HCT116 (cell line): ENCODE measurements at regions not wholly inside any gene's neighbourhood (a gene's known extent, or its start where the extent isn't known, plus 50 kb on each side); places are given as distances from the start of the nearest gene placed in this dataset.

ENCODE experiments used
- ATAC-seq: fragments of 200-7000 bp; cut with Tn5 transposase; 2 replicates; pipeline ENCODE4 v1.9.1; 2020; ENCODE audit warnings: mild to moderate bottlenecking, moderate library complexity
- BruUV-seq: library from RNA; stranded (reverse); fragments of 400-500 nt; replicated peaks from 2 replicates; lab custom pipeline; 2021; lab: Mats Ljungman, UMichigan
- CTCF ChIA-PET: fragments of 300-600 bp; sonication (Branson Sonifier 250); formaldehyde crosslinking; loops from one replicate; lab custom pipeline; 2021; ENCODE audit warnings: antibody characterized with exemption; lab: Charles Lee
- POLR2A ChIA-PET: fragments of 300-600, 350-600 bp; sonication (Branson Sonifier 250); formaldehyde crosslinking; loops from one replicate; lab custom pipeline; 2021; ENCODE audit warnings: antibody characterized with exemption; lab: Charles Lee
- RAD21 ChIA-PET, 2 experiments: fragments of 300-600 bp; sonication (Branson Sonifier 250); formaldehyde crosslinking; loops; one replicate each; lab custom pipeline; 2023; ENCODE audit warnings: low total read pairs in 2 of 2; ENCODE audit not compliant: uncharacterized antibody in 2 of 2, unreplicated experiment in 2 of 2, low non-redundant PET in 1 of 2; lab: Charles Lee
- DNase-seq: peaks from one replicate; pipeline ENCODE4 v3.0.0-alpha.2; 2010; ENCODE audit warnings: low read depth, low spot score
- H2AFZ ChIP-seq: fragments of 200-600 bp; shearing (Covaris generic), sonication (generic); 2 replicates; pipeline ENCODE4 v1.6.1; 2017; ENCODE audit warnings: low read depth, mixed run types, mixed read lengths, antibody characterized with exemption, low read length; ENCODE audit not compliant: poor library complexity, severe bottlenecking
- H3K27ac ChIP-seq: 2 replicates; pipeline ENCODE4 v1.5.1; 2012; ENCODE audit warnings: low read depth, low read length
- H3K27me3 ChIP-seq: fragments of 200-600 bp; sonication (generic); 2 replicates; pipeline ENCODE4 v1.6.1; 2016; ENCODE audit warnings: mixed run types, low read length, mixed read lengths; ENCODE audit not compliant: insufficient read depth
- H3K36me3 ChIP-seq, 2 experiments: fragments of 200-500 bp in 1 of 2; fragments of 200-600 bp in 1 of 2; sonication (Bioruptor generic) in 1 of 2; sonication (generic) in 1 of 2; 2 replicates each; pipeline versions ENCODE4 v1.5.1 to v1.6.1; 2014 to 2016; ENCODE audit warnings: low read length in 2 of 2, inconsistent platforms in 1 of 2, mixed read lengths in 1 of 2, mixed run types in 1 of 2; ENCODE audit not compliant: insufficient read depth in 2 of 2, control insufficient read depth in 1 of 2
- H3K4me1 ChIP-seq, 2 experiments: fragments of 200-600 bp in 1 of 2; sonication (generic) in 1 of 2; 2 replicates each; pipeline versions ENCODE4 v1.5.1 to v1.6.1; 2012 to 2017; ENCODE audit warnings: low read length in 2 of 2, inconsistent platforms in 1 of 2, mild to moderate bottlenecking in 1 of 2, mixed read lengths in 1 of 2, mixed run types in 1 of 2, moderate library complexity in 1 of 2; ENCODE audit not compliant: insufficient read depth in 2 of 2, control insufficient read depth in 1 of 2
- H3K4me2 ChIP-seq: fragments of 200-600 bp; sonication (generic); 2 replicates; pipeline ENCODE4 v1.6.1; 2017; ENCODE audit warnings: mixed run types, low read length, mixed read lengths
- H3K4me3 ChIP-seq, 2 experiments: fragments of 200-600 bp in 1 of 2; sonication (generic) in 1 of 2; replicated peaks in 1 of 2; 2 replicates each; pipeline ENCODE4 v1.5.1; 2011 to 2016; ENCODE audit warnings: low read length in 2 of 2, control low read depth in 1 of 2, low read depth in 1 of 2, mild to moderate bottlenecking in 1 of 2, mixed read lengths in 1 of 2, mixed run types in 1 of 2
- H3K79me2 ChIP-seq: fragments of 200-600 bp; sonication (generic); 2 replicates; pipeline ENCODE4 v1.6.1; 2017; ENCODE audit warnings: mild to moderate bottlenecking, mixed run types, low read length, moderate library complexity, mixed read lengths; ENCODE audit not compliant: insufficient read depth
- H3K9ac ChIP-seq: fragments of 200-600 bp; sonication (generic); 2 replicates; pipeline ENCODE4 v1.6.1; 2016; ENCODE audit warnings: low read length, mixed read lengths
- H3K9me2 ChIP-seq: fragments of 200-600 bp; sonication (generic), shearing (Covaris generic); 2 replicates; pipeline ENCODE4 v1.6.1; 2017; ENCODE audit warnings: mixed run types, mild to moderate bottlenecking, moderate library complexity; ENCODE audit not compliant: insufficient read depth
- H3K9me3 ChIP-seq, 2 experiments: fragments of 200-500 bp in 1 of 2; fragments of 200-600 bp in 1 of 2; sonication (Bioruptor generic) in 1 of 2; sonication (generic) in 1 of 2; 2 replicates each; pipeline ENCODE4 v1.6.1; 2014 to 2017; ENCODE audit warnings: low read length in 2 of 2, mixed read lengths in 2 of 2, inconsistent platforms in 1 of 2, low read depth in 1 of 2, mild to moderate bottlenecking in 1 of 2, mixed run types in 1 of 2, moderate library complexity in 1 of 2; ENCODE audit not compliant: control insufficient read depth in 1 of 2, insufficient read depth in 1 of 2
- H4K20me1 ChIP-seq: fragments of 200-600 bp; sonication (generic), shearing (Covaris generic); 2 replicates; pipeline ENCODE4 v1.6.1; 2017; ENCODE audit warnings: mixed run types, mild to moderate bottlenecking, moderate library complexity; ENCODE audit not compliant: insufficient read depth
- ATF3 ChIP-seq: IDR thresholded peaks from 2 replicates; pipeline ENCODE4 v1.6.1; 2012
- CBX3 ChIP-seq: IDR thresholded peaks from 2 replicates; pipeline ENCODE4 v1.6.1; 2012; ENCODE audit warnings: low read depth
- CEBPB ChIP-seq: IDR thresholded peaks from 2 replicates; pipeline ENCODE4 v1.6.1; 2012; ENCODE audit warnings: low read depth
- CTCF ChIP-seq, 3 experiments: fragments of 200-600 bp in 1 of 3; sonication (generic) in 1 of 3; IDR thresholded peaks in 2 of 3; conservative IDR thresholded peaks in 1 of 3; 2 replicates each; pipeline ENCODE4 v1.5.1; 2012 to 2017; ENCODE audit warnings: low read depth in 2 of 3, low read length in 2 of 3, antibody characterized with exemption in 1 of 3, borderline replicate concordance in 1 of 3, control low read depth in 1 of 3, mild to moderate bottlenecking in 1 of 3, mixed read lengths in 1 of 3, mixed run types in 1 of 3, moderate library complexity in 1 of 3; ENCODE audit not compliant: insufficient read depth in 1 of 3
- ELF1 ChIP-seq: IDR thresholded peaks from 2 replicates; pipeline ENCODE4 v1.6.1; 2012; ENCODE audit warnings: low read depth, borderline replicate concordance
- EZH2 ChIP-seq: fragments of 200-600 bp; sonication (generic); IDR thresholded peaks from 2 replicates; pipeline ENCODE4 v1.6.1; 2017; ENCODE audit warnings: antibody characterized with exemption, mixed run types
- EZH2phosphoT487 ChIP-seq: fragments of 200-600 bp; IDR thresholded peaks from 2 replicates; pipeline ENCODE4 v1.6.1; 2018; ENCODE audit warnings: antibody characterized with exemption, borderline replicate concordance
- FOSL1 ChIP-seq: IDR thresholded peaks from 2 replicates; pipeline ENCODE4 v1.6.1; 2012; ENCODE audit warnings: low read depth
- JUND ChIP-seq: IDR thresholded peaks from 2 replicates; pipeline ENCODE4 v1.6.1; 2012
- POLR2AphosphoS5 ChIP-seq: IDR thresholded peaks from 2 replicates; pipeline ENCODE4 v1.6.1; 2011; ENCODE audit warnings: mild to moderate bottlenecking, low read depth, low read length, moderate library complexity
- RAD21 ChIP-seq: IDR thresholded peaks from 2 replicates; pipeline ENCODE4 v1.6.1; 2012; ENCODE audit warnings: low read depth, mild to moderate bottlenecking
- REST ChIP-seq: IDR thresholded peaks from 2 replicates; pipeline ENCODE4 v1.6.1; 2012; ENCODE audit warnings: low read depth
- SIN3A ChIP-seq: IDR thresholded peaks from 2 replicates; pipeline ENCODE4 v1.6.1; 2012; ENCODE audit warnings: low read depth
- SP1 ChIP-seq: IDR thresholded peaks from 2 replicates; pipeline ENCODE4 v1.6.1; 2012; ENCODE audit warnings: low read depth
- TCF7L2 ChIP-seq: IDR thresholded peaks from 2 replicates; pipeline ENCODE4 v1.7.0; 2011; ENCODE audit warnings: borderline replicate concordance, inconsistent platforms; ENCODE audit not compliant: insufficient read depth, insufficient read length; ENCODE audit errors: extremely low read depth
- YY1 ChIP-seq: IDR thresholded peaks from 2 replicates; pipeline ENCODE4 v1.6.1; 2011; ENCODE audit warnings: low read length, low read depth, moderate library complexity, mild to moderate bottlenecking; ENCODE audit not compliant: insufficient replicate concordance; ENCODE audit errors: extremely low read depth
- intact Hi-C: fragments of 100-400 bp; cut with micrococcal nuclease; formaldehyde crosslinking; loops from 2 replicates; pipeline ENCODE4 v1.10.0; 2022

DNA sequence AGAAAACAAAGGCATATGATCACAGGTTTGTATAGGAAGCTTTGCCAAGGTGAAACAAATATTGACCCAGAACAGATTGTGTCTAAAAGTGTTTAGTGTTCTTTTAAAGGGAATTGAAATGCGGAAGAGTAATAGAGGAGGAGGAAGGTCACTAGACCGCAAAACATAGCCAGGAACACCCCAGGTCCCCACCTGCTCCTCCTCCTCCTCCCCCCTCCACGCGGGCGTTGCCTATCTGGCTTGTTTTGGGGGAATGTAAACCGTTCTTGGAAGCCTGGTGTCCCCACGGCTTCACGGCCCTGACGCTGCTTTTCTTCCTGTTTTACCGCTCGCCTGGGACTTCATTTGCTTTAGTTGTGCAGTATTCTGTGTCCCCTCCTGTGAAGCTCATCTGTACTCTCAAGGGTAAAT, 81.0 kb upstream of the PFKP start:
- Histone ChIP-seq H2AFZ (peak overlapping the region; percentile 9), H3K4me1 (peaks cover 16 to 26% of the 10 kb centered on the region in 2 experiments), H3K9ac (peak overlapping the region; percentile 52), H3K27ac (peak overlapping the region; percentile 45; the same call in 1 of the 2 replicates), H3K36me3 (no peaks in the 10 kb centered on the region), H4K20me1 (no peaks in the 10 kb centered on the region), H3K4me2 (peak overlapping the region; percentile 83), H3K9me2 (no peaks in the 10 kb centered on the region), H3K9me3 (no peaks in the 10 kb centered on the region), H3K4me3 (peak overlapping the region; percentile 41 to 63), H3K27me3 (no peaks in the 10 kb centered on the region), H3K79me2 (no peaks in the 10 kb centered on the region)
- intact Hi-C loops = no loop called here
- CTCF ChIA-PET = interaction anchor here (1.0 to 3.4 kb wide), 3 partner anchors 10 to 58 kb away, joined by 4 to 15 read pairs (median 7); no protein-coding TSS in a partner anchor
- BruUV-seq = no TSS peak
- ATAC-seq (no peak), DNase-seq (no peak)
- RAD21 ChIA-PET = no interaction called here
- TF ChIP-seq ELF1 (no peak), JUND (no peak), RAD21 (no peak), CTCF (IDR thresholded peaks at IDR 0.05 in 2 of 3, conservative IDR thresholded peaks at IDR 0.05 in 1 of 3; ENCODE audit: borderline replicate concordance in 1 of 3, insufficient read depth in 1 of 3, low read depth in 2 of 3, low read length in 2 of 3) (no peak), CEBPB (no peak), TCF7L2 (no peak), ATF3 (no peak), EZH2phosphoT487 (no peak), POLR2AphosphoS5 (no peak), SIN3A (no peak), REST (no peak), YY1 (no peak), EZH2 (no peak), FOSL1 (no peak), CBX3 (no peak), SP1 (no peak)
- POLR2A ChIA-PET = no interaction called here
